Stomach (tissue), 8 donors: ENCODE measurements at regions not wholly inside any gene's neighbourhood (a gene's known extent, or its start where the extent isn't known, plus 50 kb on each side); places are given as distances from the start of the nearest gene placed in this dataset.

Experiments
- DNase-seq, 2 donors: peaks; one replicate each; pipeline versions ENCODE4 v3.0.0 to v3.0.0-alpha.2; 2013 to 2019
- H3K27ac ChIP-seq, 5 donors: fragments of 200-600 bp in 4 of 5; sonication (generic) in 4 of 5; one replicate each; pipeline ENCODE4 v1.5.1; 2013 to 2019; ENCODE audit warnings: mild to moderate bottlenecking in 1 of 5, moderate library complexity in 1 of 5
- H3K27me3 ChIP-seq, 3 donors: fragments of 200-600 bp; sonication (generic); one replicate each; pipeline ENCODE4 v1.5.1; 2017 to 2019; ENCODE audit warnings: mixed run types in 1 of 3
- H3K36me3 ChIP-seq, 4 donors: fragments of 200-600 bp; sonication (generic); 1 replicate in 3 of 4; 2 replicates in 1 of 4; pipeline ENCODE4 v1.5.1; 2016 to 2019
- H3K4me1 ChIP-seq, 4 donors: fragments of 200-600 bp; sonication (generic); one replicate each; pipeline ENCODE4 v1.5.1; 2016 to 2019
- H3K4me3 ChIP-seq, 4 donors: fragments of 200-600 bp; sonication (generic) in 3 of 4; one replicate each; pipeline ENCODE4 v1.5.1; 2016 to 2019; ENCODE audit warnings: mild to moderate bottlenecking in 1 of 4
- H3K9me3 ChIP-seq, 4 donors: fragments of 200-600 bp; sonication (generic); one replicate each; pipeline ENCODE4 v1.5.1; 2016 to 2019
- CTCF ChIP-seq, 7 experiments: fragments of 450-650 bp in 4 of 7; fragments of 200-600 bp in 3 of 7; sonication (generic) in 3 of 7; IDR thresholded peaks; one replicate each; pipeline ENCODE4 v1.5.1; 2016 to 2019; ENCODE audit warnings: antibody characterized with exemption in 7 of 7, control low read depth in 2 of 7, mild to moderate bottlenecking in 1 of 7
- EP300 ChIP-seq: sonication (generic); formaldehyde crosslinking; IDR thresholded peaks from one replicate; pipeline ENCODE4 v1.6.1; 2017; ENCODE audit warnings: antibody characterized with exemption
- POLR2A ChIP-seq, 4 donors: fragments of 450-650 bp; IDR thresholded peaks; one replicate each; pipeline ENCODE4 v1.6.1; 2016; ENCODE audit warnings: antibody characterized with exemption in 4 of 4, control low read depth in 2 of 4, mild to moderate bottlenecking in 1 of 4, moderate library complexity in 1 of 4
- POLR2AphosphoS5 ChIP-seq, 3 donors: sonication (generic); formaldehyde crosslinking; IDR thresholded peaks; one replicate each; pipeline ENCODE4 v1.6.1; 2016; ENCODE audit warnings: antibody characterized with exemption in 3 of 3
- WGBS, 5 donors: extraction: QIAGEN DNeasy Blood & Tissue Kit in 3 of 5; methylation state at CpG; one replicate each; pipeline versions ENCODE4 v1.1.5 to v1.1.7; 2013 to 2018; 5-methylcytosine and 5-hydroxymethylcytosine counted together
- intact Hi-C: fragments of 100-400 bp; cut with DNase I; formaldehyde crosslinking; loops from one replicate; pipeline ENCODE4 v1.15.1; 2023; ENCODE audit warnings: low total_unique reads
- donor health status: healthy with polysubstance abuse.
- donor health status: Bipolar disorder and iron deficiency.
- donor health status: healthy.

DNA sequence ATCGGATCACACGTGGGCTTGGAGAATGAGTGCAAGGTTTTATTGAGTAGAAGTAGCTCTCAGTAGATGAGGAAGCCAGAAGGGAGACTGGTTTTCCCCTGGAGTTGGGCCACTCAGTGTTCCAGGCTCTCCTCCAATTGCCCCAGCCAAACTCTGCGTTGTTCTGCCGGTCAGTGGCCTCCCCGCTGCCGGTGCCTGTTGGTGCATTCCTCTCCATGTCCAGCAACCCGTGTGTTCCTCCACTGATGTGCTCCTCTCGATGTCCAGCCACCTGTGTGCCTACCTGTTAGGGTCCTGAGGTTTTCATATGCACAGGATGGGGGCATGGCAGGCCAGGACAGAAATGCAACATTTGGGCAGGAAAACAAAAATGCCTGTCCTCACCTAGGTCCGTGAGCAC is 888.0 kb upstream of the PTPRD start:
- TF ChIP-seq EP300 (no peak), POLR2AphosphoS5 (IDR thresholded peaks at IDR 0.05) (no peak), POLR2A (IDR thresholded peaks at IDR 0.05) (no peak), CTCF (IDR thresholded peaks at IDR 0.05) (no peak)
- Histone ChIP-seq H3K4me3 (no peak overlapping the region), H3K27me3 (no peaks in the 10 kb centered on the region), H3K27ac (no peak overlapping the region), H3K36me3 (no peaks in the 10 kb centered on the region), H3K4me1 (no peaks in the 10 kb centered on the region), H3K9me3 (peaks cover 0 to 7% (median 2%) of the 10 kb centered on the region in 4 donors)
- 86 to 91% (median 89%) methylated on average over 9 of the region's 9 CpGs for WGBS, 5 donors
- intact Hi-C loops: no loop called here
- DNase-seq: no peak

- H3K36me3 ChIP-seq: no peaks in the 10 kb centered on the region
- H3K9me3 ChIP-seq: peaks cover 0 to 7% (median under 1%) of the 10 kb centered on the region in 4 donors
- no peak overlapping the region for H3K4me3 ChIP-seq
- no peaks in the 10 kb centered on the region for H3K27me3 ChIP-seq
- H3K27ac ChIP-seq: no peak overlapping the region
- no peak for DNase-seq
- no peaks in the 10 kb centered on the region for H3K4me1 ChIP-seq
- WGBS, 5 donors: 43 to 85% (median 77%) methylated on average over 2 of the region's 2 CpGs
- TF ChIP-seq POLR2A (IDR thresholded peaks at IDR 0.05) (no peak), EP300 (no peak), POLR2AphosphoS5 (IDR thresholded peaks at IDR 0.05) (no peak), CTCF (IDR thresholded peaks at IDR 0.05) (no peak)
- intact Hi-C loops: no loop called here
These were observed 894.2 kb upstream of the PTPRD start for GRCh38 chr9:11506980-11507379.

- intact Hi-C loops: no loop called here
- peaks cover 0 to 2% (median 0%) of the 10 kb centered on the region in 4 donors for H3K9me3 ChIP-seq
- no peak for DNase-seq
- no peaks in the 10 kb centered on the region for H3K4me1 ChIP-seq
- H3K4me3 ChIP-seq: no peak overlapping the region
- no peaks in the 10 kb centered on the region for H3K27me3 ChIP-seq
- no peak overlapping the region for H3K27ac ChIP-seq
- no peaks in the 10 kb centered on the region for H3K36me3 ChIP-seq
- TF ChIP-seq CTCF (IDR thresholded peaks at IDR 0.05) (no peak), EP300 (no peak), POLR2AphosphoS5 (IDR thresholded peaks at IDR 0.05) (no peak), POLR2A (IDR thresholded peaks at IDR 0.05) (no peak)
These were observed 924.8 kb upstream of the PTPRD start for GRCh38 chr9:11537566-11537965.

GRCh38 chr9:11542781-11543180 is 930.0 kb upstream of the PTPRD start:
- peaks cover 0 to 2% (median 0%) of the 10 kb centered on the region in 4 donors for H3K9me3 ChIP-seq
- H3K4me1 ChIP-seq: no peaks in the 10 kb centered on the region
- TF ChIP-seq POLR2A (IDR thresholded peaks at IDR 0.05) (no peak), POLR2AphosphoS5 (IDR thresholded peaks at IDR 0.05) (no peak), CTCF (IDR thresholded peaks at IDR 0.05) (no peak), EP300 (no peak)
- no peak for DNase-seq
- H3K27me3 ChIP-seq: no peaks in the 10 kb centered on the region
- H3K4me3 ChIP-seq: no peak overlapping the region
- intact Hi-C loops: no loop called here
- no peaks in the 10 kb centered on the region for H3K36me3 ChIP-seq
- no peak overlapping the region for H3K27ac ChIP-seq

DNA sequence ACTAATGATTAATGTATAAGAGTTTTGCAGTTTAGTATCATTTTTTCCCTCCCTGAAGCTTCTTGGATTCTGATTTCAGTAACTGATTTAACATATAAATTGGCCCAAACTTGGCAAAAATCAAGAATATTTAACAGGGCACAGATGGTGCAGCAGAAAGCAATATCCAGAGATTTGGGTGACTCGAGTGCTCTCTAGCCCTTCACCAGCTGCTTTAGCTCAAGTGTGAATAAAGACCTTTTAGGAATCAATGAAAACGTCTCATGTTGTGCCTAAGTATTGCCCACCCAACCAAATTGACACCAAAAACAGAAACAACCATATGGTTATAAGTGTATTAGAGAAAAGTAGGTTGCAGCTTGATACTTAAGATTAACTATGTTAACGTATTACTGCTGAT is 933.4 kb upstream of the PTPRD start:
- whole genome bisulfite sequencing, 5 donors: 50 to 59% (median 55%) methylated on average over 3 of the region's 3 CpGs
- Histone ChIP-seq H3K36me3 (no peaks in the 10 kb centered on the region), H3K27me3 (no peaks in the 10 kb centered on the region), H3K4me1 (no peaks in the 10 kb centered on the region), H3K9me3 (peaks cover 0 to 20% (median 3%) of the 10 kb centered on the region in 4 donors), H3K27ac (no peak overlapping the region), H3K4me3 (no peak overlapping the region)
- DNase-seq: no peak
- no peak for TF ChIP-seq POLR2AphosphoS5 (IDR thresholded peaks at IDR 0.05)
- TF ChIP-seq EP300: no peak
- no peak for TF ChIP-seq POLR2A (IDR thresholded peaks at IDR 0.05)
- TF ChIP-seq CTCF (IDR thresholded peaks at IDR 0.05): no peak
- intact Hi-C loops: no loop called here
